ENCODE measurements at regions not wholly inside any gene's neighbourhood (a gene's known extent, or its start where the extent isn't known, plus 50 kb on each side); places are given as distances from the start of the nearest gene placed in this dataset.

DNA sequence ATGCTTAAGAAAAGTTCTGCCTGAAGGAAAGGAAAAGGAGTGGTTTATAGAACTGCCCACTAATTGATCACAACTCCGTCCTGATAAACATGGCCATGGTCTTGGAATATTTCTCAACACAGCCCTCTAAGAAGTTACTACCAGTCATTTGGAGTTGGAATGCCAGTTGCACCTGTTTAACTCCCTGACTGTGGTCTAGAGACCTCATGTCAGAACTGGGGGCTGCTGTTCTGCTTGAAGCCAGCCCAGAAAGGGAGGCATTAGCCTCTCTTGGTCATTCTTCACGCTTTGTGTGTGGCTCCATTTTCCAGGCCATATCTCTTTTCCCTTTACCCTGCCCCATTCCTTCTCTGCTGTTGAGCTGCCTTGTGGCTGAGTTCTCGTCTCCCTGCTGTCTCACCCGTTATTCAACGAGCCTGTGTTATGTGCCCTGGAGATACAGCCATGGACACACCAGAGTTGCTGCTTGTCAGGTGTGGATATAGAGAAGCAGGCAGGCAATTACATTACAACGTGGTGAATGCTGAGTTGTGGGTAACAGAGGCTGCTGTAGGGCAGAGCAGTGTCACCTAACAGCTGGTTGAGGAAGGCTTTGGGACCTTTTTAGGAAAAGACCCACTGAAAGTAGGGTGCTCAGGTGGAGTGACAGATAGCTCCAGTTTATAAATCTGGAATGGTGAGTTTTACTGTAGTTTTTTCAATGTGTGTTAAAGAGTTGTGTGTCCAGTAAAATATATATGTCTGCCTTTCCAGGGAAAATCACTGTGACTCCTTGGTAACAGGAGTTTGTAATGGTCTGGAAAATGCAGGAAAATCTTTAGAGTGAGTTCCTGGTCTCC, 137.0 kb upstream of the IPO9 start:
- DNase-seq (ENCODE audit: low read depth, low spot score) = no peak
- Histone ChIP-seq H3K9ac (ENCODE audit: control insufficient read depth, insufficient read depth, low read length) (no peak overlapping the region), H4K20me1 (ENCODE audit: control insufficient read depth, insufficient read depth) (no peaks in the 10 kb centered on the region), H3K4me3 (no peak overlapping the region), H3K36me3 (ENCODE audit: control insufficient read depth in 2 of 2, insufficient read depth in 2 of 2, low read length in 1 of 2) (no peaks in the 10 kb centered on the region), H3K79me2 (ENCODE audit: control insufficient read depth, insufficient read depth, low read length) (no peaks in the 10 kb centered on the region), H3K27ac (ENCODE audit: control insufficient read depth, insufficient read depth) (no peak overlapping the region), H3K4me2 (ENCODE audit: control insufficient read depth, insufficient read depth) (no peak overlapping the region), H3K9me3 (replicated peaks; ENCODE audit: control insufficient read depth, insufficient read depth, low read length) (no peaks in the 10 kb centered on the region), H3K4me1 (ENCODE audit: control insufficient read depth, insufficient read depth, low read length) (no peaks in the 10 kb centered on the region), H2AFZ (ENCODE audit: control insufficient read depth, low read depth, low read length) (no peak overlapping the region), H3K27me3 (replicated peaks in 1 of 2; ENCODE audit: control insufficient read depth in 2 of 2, insufficient read depth in 2 of 2, low read length in 1 of 2) (peaks cover 0 to 3% of the 10 kb centered on the region in 2 experiments; a peak in 2 of 4 replicates)
- in situ Hi-C loops (cut with MboI) = no loop called here
- BruUV-seq (replicated peaks) = no TSS peak
- no peak for FAIRE-seq
- no peak for ATAC-seq
- POLR2A ChIA-PET = no interaction called here
- WGBS (ENCODE audit: insufficient coverage, insufficient replicate concordance, low lambda C conversion rate, missing lambda C conversion rate) = 17% methylated on average over 6 of the region's 6 CpGs
- CTCF ChIA-PET = interaction anchor here (1.0 kb wide), 1 partner anchor 133 kb away, joined by 4 read pairs; no protein-coding TSS in a partner anchor
- intact Hi-C loops (cut with micrococcal nuclease; ENCODE audit: unreplicated experiment) = no loop called here
- SMC1A ChIA-PET (ENCODE audit: uncharacterized antibody, unreplicated experiment) = interaction anchor here (0.8 to 1.7 kb wide), 2 partner anchors 17 to 162 kb away, joined by 3 read pairs; no protein-coding TSS in a partner anchor
- TF ChIP-seq, protein P1, sequence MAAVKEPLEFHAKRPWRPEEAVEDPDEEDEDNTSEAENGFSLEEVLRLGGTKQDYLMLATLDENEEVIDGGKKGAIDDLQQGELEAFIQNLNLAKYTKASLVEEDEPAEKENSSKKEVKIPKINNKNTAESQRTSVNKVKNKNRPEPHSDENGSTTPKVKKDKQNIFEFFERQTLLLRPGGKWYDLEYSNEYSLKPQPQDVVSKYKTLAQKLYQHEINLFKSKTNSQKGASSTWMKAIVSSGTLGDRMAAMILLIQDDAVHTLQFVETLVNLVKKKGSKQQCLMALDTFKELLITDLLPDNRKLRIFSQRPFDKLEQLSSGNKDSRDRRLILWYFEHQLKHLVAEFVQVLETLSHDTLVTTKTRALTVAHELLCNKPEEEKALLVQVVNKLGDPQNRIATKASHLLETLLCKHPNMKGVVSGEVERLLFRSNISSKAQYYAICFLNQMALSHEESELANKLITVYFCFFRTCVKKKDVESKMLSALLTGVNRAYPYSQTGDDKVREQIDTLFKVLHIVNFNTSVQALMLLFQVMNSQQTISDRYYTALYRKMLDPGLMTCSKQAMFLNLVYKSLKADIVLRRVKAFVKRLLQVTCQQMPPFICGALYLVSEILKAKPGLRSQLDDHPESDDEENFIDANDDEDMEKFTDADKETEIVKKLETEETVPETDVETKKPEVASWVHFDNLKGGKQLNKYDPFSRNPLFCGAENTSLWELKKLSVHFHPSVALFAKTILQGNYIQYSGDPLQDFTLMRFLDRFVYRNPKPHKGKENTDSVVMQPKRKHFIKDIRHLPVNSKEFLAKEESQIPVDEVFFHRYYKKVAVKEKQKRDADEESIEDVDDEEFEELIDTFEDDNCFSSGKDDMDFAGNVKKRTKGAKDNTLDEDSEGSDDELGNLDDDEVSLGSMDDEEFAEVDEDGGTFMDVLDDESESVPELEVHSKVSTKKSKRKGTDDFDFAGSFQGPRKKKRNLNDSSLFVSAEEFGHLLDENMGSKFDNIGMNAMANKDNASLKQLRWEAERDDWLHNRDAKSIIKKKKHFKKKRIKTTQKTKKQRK (IDR thresholded peaks at IDR 0.05; ENCODE audit: low read depth, low read length) = no peak
- RAD21 ChIA-PET (ENCODE audit: unreplicated experiment) = no interaction called here

Data from GM12878 (cell line).